Renal cortex interstitium (tissue), 11 donors: ENCODE measurements at regions not wholly inside any gene's neighbourhood (a gene's known extent, or its start where the extent isn't known, plus 50 kb on each side); places are given as distances from the start of the nearest gene placed in this dataset.
"Not testable (repeated sequence)": the region's sequence is repeated elsewhere in the genome, so short reads cannot be mapped to it uniquely, and the experiment has no call there.

Experiments used
- DNase-seq, 11 donors: peaks; one replicate each; pipeline ENCODE4 v3.0.0-alpha.2; 2013; ENCODE audit warnings: low read depth in 9 of 11, low spot score in 4 of 11; ENCODE audit errors: extremely low read depth in 1 of 11

GRCh38 chr2:186130748-186131641, 355.1 kb upstream of the ZC3H15 start:
- DNase-seq = no peak

- DNase-seq = no peak
Measured at GRCh38 chr2:186135686-186136085, 350.4 kb upstream of the ZC3H15 start.

DNA sequence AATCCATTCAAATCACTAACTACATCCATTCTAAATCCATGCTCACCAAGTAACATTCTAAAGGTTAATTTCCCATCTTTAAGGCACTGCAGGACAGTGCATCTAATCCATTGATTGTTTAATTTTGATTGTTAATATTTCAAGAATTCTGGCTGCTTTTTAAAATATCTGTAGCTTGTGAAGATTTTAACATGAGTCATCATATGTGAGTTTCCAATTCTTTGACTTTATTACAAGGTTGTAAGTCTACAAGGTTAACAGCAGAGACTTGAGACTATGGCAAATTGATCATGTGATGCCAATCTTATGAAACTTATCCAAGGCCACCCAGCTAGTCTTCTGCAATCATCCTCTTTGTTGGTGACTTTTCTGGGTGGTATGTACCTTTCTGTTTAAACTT, 349.2 kb upstream of the ZC3H15 start:
- no peak for DNase-seq

DNA sequence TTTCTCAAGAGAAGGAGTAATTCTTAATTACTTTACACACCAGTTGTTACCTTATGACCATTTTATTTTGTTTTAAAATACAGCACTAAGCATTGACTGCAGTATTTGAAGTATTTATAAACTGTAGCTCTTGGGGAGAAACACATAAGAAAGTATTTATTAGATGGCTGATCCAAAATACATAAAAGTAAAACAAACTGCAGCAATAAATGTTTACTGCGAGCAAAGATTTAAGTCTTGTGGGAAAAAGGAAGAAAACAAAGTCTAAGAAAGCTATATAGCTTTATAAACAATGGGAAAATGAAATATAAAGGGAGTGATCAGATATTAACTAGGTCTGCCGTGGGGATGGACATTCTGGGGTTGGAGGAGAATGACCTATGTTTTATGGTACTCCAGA, 347.2 kb upstream of the ZC3H15 start:
- peak in 4 of 11 donors; percentile 5 to 38 (median 20) for DNase-seq

- DNase-seq = no peak
Measured at GRCh38 chr2:186159101-186159500, 327.0 kb upstream of the ZC3H15 start.

DNA sequence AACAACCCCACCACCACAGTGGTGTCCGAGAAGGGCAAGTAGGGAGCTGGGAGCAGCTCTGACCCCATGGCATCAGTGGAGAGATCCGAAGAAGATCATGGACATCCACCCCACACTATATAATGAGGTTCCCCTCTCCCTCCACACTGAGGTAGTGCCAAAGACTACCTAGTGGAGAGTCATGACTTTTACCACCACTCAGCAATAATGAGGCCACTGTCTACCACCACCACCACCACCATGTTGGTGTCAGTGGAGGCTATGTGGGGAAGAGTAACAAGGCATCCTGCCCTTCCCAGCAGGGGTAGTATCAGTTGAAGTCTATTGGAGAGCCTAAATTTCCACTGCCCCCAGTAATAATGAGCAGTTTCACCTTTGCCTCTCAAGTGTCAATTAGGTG, 321.7 kb upstream of the ZC3H15 start:
- no peak for DNase-seq

DNA sequence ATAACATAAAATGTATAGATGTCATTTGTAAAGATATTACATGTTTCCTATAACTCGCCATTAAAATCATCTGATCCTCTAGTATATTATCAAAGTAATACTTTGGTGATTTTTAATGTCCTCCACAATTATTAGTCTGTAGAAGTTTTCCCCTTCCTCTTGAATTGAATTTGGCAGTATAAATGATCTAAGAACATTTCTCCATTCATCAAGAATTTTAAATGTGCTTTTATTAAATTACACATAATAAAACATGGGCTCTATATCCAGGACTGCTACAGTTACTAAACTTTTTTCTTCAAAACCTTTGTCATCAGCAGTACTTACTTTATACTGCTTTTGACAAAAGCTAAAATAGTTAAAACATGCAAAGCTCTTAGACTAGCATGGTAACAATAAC, 315.4 kb upstream of the ZC3H15 start:
- DNase-seq = no peak

DNA sequence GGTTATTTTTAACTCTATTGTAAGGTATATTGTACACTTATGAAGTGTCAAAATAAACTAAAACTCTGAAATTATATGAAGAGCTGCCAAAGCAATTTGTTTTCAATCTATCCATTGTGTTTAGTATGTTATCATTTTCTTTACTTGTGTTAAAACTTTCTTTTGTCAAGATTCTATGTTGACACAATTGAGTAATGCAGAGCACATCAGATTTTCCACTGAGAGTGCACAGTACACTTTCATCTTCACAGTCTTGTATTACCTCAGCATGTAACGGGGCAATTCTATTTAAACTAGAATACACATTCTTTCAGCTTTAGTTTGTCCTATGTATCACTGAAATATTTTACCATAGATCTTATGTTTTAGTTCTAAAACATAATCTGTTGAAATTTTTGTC, 304.4 kb upstream of the ZC3H15 start:
- DNase-seq = no peak

DNA sequence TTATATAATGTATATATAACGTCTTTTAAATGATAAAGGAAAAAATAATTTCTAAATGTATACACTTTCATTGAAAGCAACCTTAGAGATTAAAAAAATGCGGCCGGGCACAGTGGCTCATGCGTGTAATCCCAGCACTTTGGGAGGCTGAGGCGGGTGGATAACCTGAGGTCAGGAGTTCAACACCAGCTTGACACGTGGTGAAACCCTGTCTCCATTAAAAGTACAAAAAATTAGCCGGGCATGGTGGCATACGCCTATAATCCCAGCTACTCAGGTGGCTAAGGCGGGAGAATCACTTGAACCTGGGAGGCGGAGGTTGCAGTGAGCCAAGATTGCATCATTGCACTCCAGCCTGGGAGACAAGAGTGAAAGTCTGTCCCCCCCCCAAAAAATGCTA, 303.7 kb upstream of the ZC3H15 start:
- DNase-seq = not testable (repeated sequence)

DNA sequence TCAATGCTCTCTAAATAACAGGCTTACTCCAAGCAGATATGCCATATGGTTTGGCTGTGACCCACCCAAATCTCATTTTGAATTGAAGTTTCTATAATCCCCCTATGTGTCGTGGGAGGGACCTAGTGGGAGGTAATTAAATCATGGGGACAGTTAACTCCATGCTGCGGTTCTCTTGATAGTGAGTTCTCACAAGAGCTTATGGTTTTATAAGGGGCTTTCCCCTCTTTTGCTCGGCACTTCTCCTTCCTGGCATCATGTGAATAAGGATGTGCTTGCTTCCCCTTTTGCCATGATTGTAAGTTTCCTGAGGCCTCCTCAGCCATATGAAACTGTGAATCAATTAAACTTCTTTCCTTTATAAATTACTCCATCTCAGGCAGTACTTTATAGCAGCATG, 302.7 kb upstream of the ZC3H15 start:
- no peak for DNase-seq

DNA sequence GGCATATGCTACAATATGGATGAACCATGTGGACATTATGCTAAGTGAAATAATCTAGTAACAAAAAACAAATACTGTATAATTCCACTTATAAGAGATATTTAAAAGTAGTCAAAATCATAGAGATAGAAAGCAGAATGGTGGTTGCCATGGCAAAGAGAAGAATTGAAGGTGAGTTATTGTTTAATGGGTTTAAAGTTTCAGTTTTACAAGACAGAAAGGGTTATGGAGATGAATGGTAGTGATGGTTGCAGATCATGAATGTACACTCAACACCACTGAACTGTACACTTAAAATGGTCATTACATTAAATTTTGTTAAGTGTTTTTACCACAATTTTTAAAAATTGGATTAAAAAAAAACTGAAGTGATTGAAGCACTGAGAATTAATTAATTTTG, 298.2 kb upstream of the ZC3H15 start:
- no peak for DNase-seq

DNA sequence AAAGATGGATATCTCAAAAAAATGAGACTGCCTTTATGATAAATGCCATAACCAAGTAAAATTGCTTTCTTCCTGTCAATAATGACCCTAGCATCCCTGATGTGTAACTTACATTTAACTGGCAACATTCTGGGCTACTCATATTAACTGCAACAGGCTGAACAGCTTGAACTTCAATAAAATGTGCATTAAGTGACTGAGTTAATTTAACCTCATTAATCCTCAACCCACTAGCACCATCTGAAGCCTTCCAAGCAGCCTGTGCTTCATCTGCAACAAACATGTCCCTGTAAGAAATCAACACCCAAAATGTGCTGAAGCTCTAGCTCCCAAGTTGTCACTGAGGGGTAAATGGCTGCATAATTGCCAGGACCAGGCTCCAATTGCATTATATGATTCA, 296.2 kb upstream of the ZC3H15 start:
- no peak for DNase-seq

DNA sequence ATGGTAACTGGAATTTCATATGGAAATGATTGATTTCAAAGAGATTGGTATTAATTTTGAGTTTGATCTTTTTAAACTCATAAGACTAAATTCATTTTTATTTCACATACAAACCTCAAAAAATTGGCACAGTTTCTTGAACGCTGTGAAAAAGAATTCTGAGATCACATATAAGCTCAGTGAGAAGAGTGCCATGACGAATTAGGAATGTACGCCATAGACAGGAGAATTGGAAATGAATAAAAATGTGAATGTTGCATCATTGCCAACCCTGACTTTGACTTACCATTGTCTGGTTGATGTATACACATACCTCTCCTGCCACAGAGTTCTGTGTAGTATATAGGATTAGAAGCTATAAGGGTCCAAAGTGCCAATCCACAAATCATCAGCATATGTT, 290.4 kb upstream of the ZC3H15 start:
- no peak for DNase-seq

DNA sequence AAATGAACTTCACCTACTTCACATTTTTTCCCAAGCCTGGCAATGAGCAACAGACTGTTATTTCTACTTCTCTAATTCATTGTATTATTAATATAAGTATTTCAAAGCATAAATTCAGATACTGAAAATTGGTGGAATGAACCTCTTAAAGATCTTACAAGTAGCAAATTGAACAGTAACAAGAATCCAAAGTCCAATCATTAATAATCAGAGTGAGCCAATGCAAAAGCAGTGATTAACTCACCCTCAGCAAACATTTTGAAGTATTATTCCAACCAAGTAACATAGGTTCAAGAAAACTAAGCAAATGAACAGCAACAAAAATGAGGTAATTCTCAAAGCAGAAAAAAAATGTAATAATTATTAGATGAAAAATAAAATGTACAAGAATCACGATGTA, 288.1 kb upstream of the ZC3H15 start:
- DNase-seq = no peak

DNA sequence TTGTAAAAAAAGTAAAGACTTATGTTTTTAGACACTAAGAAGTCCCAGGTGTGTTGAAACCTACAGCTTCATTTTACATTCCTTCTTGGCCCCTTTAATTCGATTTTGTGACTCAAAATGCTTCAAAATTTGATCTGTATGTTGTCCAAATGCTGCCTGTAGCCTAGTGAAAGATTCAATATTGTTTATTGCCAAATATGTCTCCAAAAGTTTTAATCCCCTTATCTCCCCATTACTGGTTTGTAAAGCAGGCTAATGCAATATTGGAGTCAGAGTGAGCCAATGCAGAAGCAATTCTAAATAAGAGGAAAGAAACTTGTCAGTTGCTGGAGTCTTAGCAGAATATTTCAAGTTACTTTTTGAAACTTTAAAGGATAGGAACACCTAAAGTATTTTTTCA, 287.0 kb upstream of the ZC3H15 start:
- no peak for DNase-seq

- no peak for DNase-seq
Measured at GRCh38 chr2:186201371-186201770, 284.7 kb upstream of the ZC3H15 start.

- DNase-seq = no peak
Measured at GRCh38 chr2:186205254-186205911, 280.7 kb upstream of the ZC3H15 start.

- no peak for DNase-seq
Measured at GRCh38 chr2:186209532-186209931, 276.5 kb upstream of the ZC3H15 start.

- DNase-seq = peak in 1 of 11 donors; percentile 3
Measured at GRCh38 chr2:186220409-186220808, 265.7 kb upstream of the ZC3H15 start.

GRCh38 chr2:186229265-186229664, 256.8 kb upstream of the ZC3H15 start:
- DNase-seq = no peak

DNA sequence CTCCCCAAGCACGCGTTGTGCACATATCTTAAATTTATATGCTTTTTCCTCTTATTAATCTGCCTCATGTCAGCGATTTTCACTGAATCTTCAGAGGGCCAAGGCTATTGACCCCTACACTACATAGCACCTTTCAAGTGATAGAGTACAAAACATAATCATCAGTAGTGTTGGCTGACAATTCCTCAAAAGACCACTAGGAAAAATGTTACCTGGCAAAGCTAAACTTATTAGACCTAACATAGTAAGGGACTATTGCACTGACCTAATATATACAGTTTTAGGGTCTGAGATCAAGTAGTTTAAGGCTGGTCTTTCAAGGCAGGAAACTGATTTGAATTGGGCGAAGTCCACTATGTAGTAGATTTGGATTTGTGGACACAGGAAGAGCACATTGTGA, 244.2 kb upstream of the ZC3H15 start:
- DNase-seq = no peak
